Mesothelial cell of epicardium (in vitro differentiated cells): ENCODE measurements at regions not wholly inside any gene's neighbourhood (a gene's known extent, or its start where the extent isn't known, plus 50 kb on each side); places are given as distances from the start of the nearest gene placed in this dataset.
A peak's percentile ranks its signal among the peaks of the same experiment; 100 is the strongest.

Experiments
- DNase-seq, 2 experiments: peaks; one replicate each; pipeline ENCODE4 v3.0.0; 2021; ENCODE audit warnings: low spot score in 2 of 2; ENCODE audit not compliant: unreplicated experiment in 2 of 2
- H3K27ac Mint-ChIP-seq: 2 replicates; pipeline ENCODE4 v1.8.0; 2021; ENCODE audit warnings: mixed read lengths
- H3K27me3 Mint-ChIP-seq: 2 replicates; pipeline ENCODE4 v1.8.0; 2021; ENCODE audit warnings: low read depth, mixed read lengths
- H3K36me3 Mint-ChIP-seq: 2 replicates; pipeline ENCODE4 v1.8.0; 2021; ENCODE audit warnings: mixed read lengths
- H3K4me1 Mint-ChIP-seq: 2 replicates; pipeline ENCODE4 v1.8.0; 2021; ENCODE audit warnings: mixed read lengths
- H3K4me3 Mint-ChIP-seq: 2 replicates; pipeline ENCODE4 v1.8.0; 2021; ENCODE audit warnings: mild to moderate bottlenecking, moderate library complexity, mixed read lengths
- H3K9me3 Mint-ChIP-seq: 2 replicates; pipeline ENCODE4 v1.8.0; 2021; ENCODE audit warnings: mixed read lengths
- CTCF ChIP-seq: fragments of 200-600 bp; sonication (generic); IDR thresholded peaks from one replicate; pipeline ENCODE4 v1.5.0; 2021; ENCODE audit warnings: antibody characterized with exemption; ENCODE audit not compliant: unreplicated experiment

- Mint-ChIP-seq H3K9me3 (peaks cover 8% of the 10 kb centered on the region), H3K4me1 (peaks cover 14% of the 10 kb centered on the region), H3K27ac (no peak overlapping the region), H3K27me3 (peaks cover 6% of the 10 kb centered on the region), H3K4me3 (no peak overlapping the region), H3K36me3 (no peaks in the 10 kb centered on the region)
- TF ChIP-seq CTCF: no peak
- no peak for DNase-seq
Measured at GRCh38 chr7:69433081-69433480, 165.2 kb upstream of the AUTS2 start.

GRCh38 chr7:69434398-69434815 lies 163.9 kb upstream of the AUTS2 start:
- TF ChIP-seq CTCF: no peak
- no peak overlapping the region for H3K27ac Mint-ChIP-seq
- H3K4me1 Mint-ChIP-seq: peaks cover 23% of the 10 kb centered on the region
- H3K36me3 Mint-ChIP-seq: no peaks in the 10 kb centered on the region
- H3K9me3 Mint-ChIP-seq: peaks cover 3% of the 10 kb centered on the region
- no peak overlapping the region for H3K4me3 Mint-ChIP-seq
- peaks cover 2% of the 10 kb centered on the region for H3K27me3 Mint-ChIP-seq
- DNase-seq: no peak

- no peak overlapping the region for H3K27ac Mint-ChIP-seq
- no peak overlapping the region for H3K4me3 Mint-ChIP-seq
- H3K27me3 Mint-ChIP-seq: peaks cover under 1% of the 10 kb centered on the region
- no peak for DNase-seq
- TF ChIP-seq CTCF: no peak
- H3K4me1 Mint-ChIP-seq: peaks cover 13% of the 10 kb centered on the region
- H3K9me3 Mint-ChIP-seq: peaks cover 9% of the 10 kb centered on the region
- H3K36me3 Mint-ChIP-seq: no peaks in the 10 kb centered on the region
Measured at GRCh38 chr7:69435711-69436110, 162.6 kb upstream of the AUTS2 start.

- H3K4me3 Mint-ChIP-seq: no peak overlapping the region
- no peak for DNase-seq
Measured at GRCh38 chr7:69436946-69437345, 161.3 kb upstream of the AUTS2 start.

GRCh38 chr7:69438584-69439412 lies 159.5 kb upstream of the AUTS2 start:
- Mint-ChIP-seq H3K27me3 (no peaks in the 10 kb centered on the region), H3K27ac (peak overlapping the region; percentile 58), H3K4me3 (no peak overlapping the region), H3K36me3 (no peaks in the 10 kb centered on the region), H3K9me3 (peaks cover 9% of the 10 kb centered on the region), H3K4me1 (peaks cover 9% of the 10 kb centered on the region)
- no peak for DNase-seq
- TF ChIP-seq CTCF: no peak

More at GRCh38 chr7:69436946-69437345, 161.3 kb upstream of the AUTS2 start:
- H3K9me3 Mint-ChIP-seq: peaks cover 9% of the 10 kb centered on the region
- no peak for TF ChIP-seq CTCF
- H3K27ac Mint-ChIP-seq: no peak overlapping the region
- no peaks in the 10 kb centered on the region for H3K27me3 Mint-ChIP-seq
- H3K36me3 Mint-ChIP-seq: no peaks in the 10 kb centered on the region
- H3K4me1 Mint-ChIP-seq: peaks cover 9% of the 10 kb centered on the region
